ENCODE measurements at regions not wholly inside any gene's neighbourhood (a gene's known extent, or its start where the extent isn't known, plus 50 kb on each side); places are given as distances from the start of the nearest gene placed in this dataset.

GRCh38 chr5:154138701-154139100, 51.8 kb upstream of the GALNT10 start:
- no peak for TF ChIP-seq CTCF (IDR thresholded peaks at IDR 0.05; ENCODE audit: low read depth, low read length)
- no peak overlapping the region for H3K4me3 ChIP-seq (replicated peaks in 1 of 2; ENCODE audit: low read depth in 2 of 2, low read length in 2 of 2)

GRCh38 chr5:154140381-154140780, 50.2 kb upstream of the GALNT10 start:
- H3K4me3 ChIP-seq (replicated peaks in 1 of 2; ENCODE audit: low read depth in 2 of 2, low read length in 2 of 2) = no peak overlapping the region
- DNase-seq (ENCODE audit: low read depth in 2 of 2) = no peak
- no peak for TF ChIP-seq CTCF (IDR thresholded peaks at IDR 0.05; ENCODE audit: low read depth, low read length)

More at GRCh38 chr5:154138701-154139100, 51.8 kb upstream of the GALNT10 start:
- DNase-seq (ENCODE audit: low read depth in 2 of 2) = peak in 1 of 2 donors; percentile 76

Data from cardiac fibroblast (primary cell).